Astrocyte of the cerebellum (primary cell): ENCODE measurements at regions not wholly inside any gene's neighbourhood (a gene's known extent, or its start where the extent isn't known, plus 50 kb on each side); places are given as distances from the start of the nearest gene placed in this dataset.
"Not testable (repeated sequence)": the region's sequence is repeated elsewhere in the genome, so short reads cannot be mapped to it uniquely, and the experiment has no call there.

Experiments used
- DNase-seq: peaks from one replicate; pipeline ENCODE4 v3.0.0-alpha.2; 2011; ENCODE audit warnings: low read depth
- H3K4me3 ChIP-seq: 2 replicates; pipeline ENCODE4 v1.5.1; 2011; ENCODE audit warnings: mild to moderate bottlenecking, low read depth, low read length, moderate library complexity
- CTCF ChIP-seq: IDR thresholded peaks from 2 replicates; pipeline ENCODE4 v1.5.1; 2012; ENCODE audit warnings: low read length, low read depth, moderate library complexity, mild to moderate bottlenecking; ENCODE audit errors: missing control alignments
- in situ Hi-C: cut with HindIII; loops from 2 replicates; pipeline ENCODE4 v1.10.0; 2017; ENCODE audit warnings: low sequenced_read_pairs

- H3K4me3 ChIP-seq: no peak overlapping the region
- no peak for DNase-seq
- in situ Hi-C loops: no loop called here
- TF ChIP-seq CTCF: no peak
Measured at GRCh38 chr6:132194529-132194928, 206.7 kb downstream of the MOXD1 start.

GRCh38 chr6:132192631-132193030 is 208.6 kb downstream of the MOXD1 start:
- DNase-seq: no peak
- H3K4me3 ChIP-seq: no peak overlapping the region
- no peak for TF ChIP-seq CTCF
- in situ Hi-C loops: no loop called here

- in situ Hi-C loops: no loop called here
- TF ChIP-seq CTCF: no peak
- no peak overlapping the region for H3K4me3 ChIP-seq
- peak; percentile 79 for DNase-seq
Measured at GRCh38 chr6:132190815-132191175, 210.5 kb downstream of the MOXD1 start.

GRCh38 chr6:132190097-132190814 is 211.0 kb downstream of the MOXD1 start:
- no peak for DNase-seq
- TF ChIP-seq CTCF: no peak
- H3K4me3 ChIP-seq: no peak overlapping the region
- in situ Hi-C loops: no loop called here

GRCh38 chr6:132188556-132189264 is 212.6 kb downstream of the MOXD1 start:
- DNase-seq: peak; percentile 80
- in situ Hi-C loops: no loop called here
- no peak for TF ChIP-seq CTCF
- no peak overlapping the region for H3K4me3 ChIP-seq

GRCh38 chr6:132187816-132188215 is 213.5 kb downstream of the MOXD1 start:
- TF ChIP-seq CTCF: no peak
- DNase-seq: no peak
- in situ Hi-C loops: no loop called here
- H3K4me3 ChIP-seq: no peak overlapping the region

GRCh38 chr6:132184966-132185365 is 216.3 kb downstream of the MOXD1 start:
- H3K4me3 ChIP-seq, DNase-seq, in situ Hi-C loops: not testable (repeated sequence)
